IPS DF 6.9 (cell line): ENCODE measurements at regions not wholly inside any gene's neighbourhood (a gene's known extent, or its start where the extent isn't known, plus 50 kb on each side); places are given as distances from the start of the nearest gene placed in this dataset.

Experiments used
- DNase-seq: peaks from one replicate; pipeline ENCODE4 v3.0.0-alpha.2; 2013; ENCODE audit warnings: low read depth, low spot score
- H3K27ac ChIP-seq: one replicate; pipeline ENCODE4 v1.5.1; 2013; ENCODE audit warnings: low read length, control low read depth
- H3K27me3 ChIP-seq: 2 replicates; pipeline ENCODE4 v1.6.1; 2013; ENCODE audit warnings: mild to moderate bottlenecking, low read length; ENCODE audit not compliant: control insufficient read depth, insufficient read depth
- H3K36me3 ChIP-seq: 2 replicates; pipeline ENCODE4 v1.6.1; 2013; ENCODE audit warnings: low read length; ENCODE audit not compliant: control insufficient read depth, insufficient read depth
- H3K4me1 ChIP-seq: 2 replicates; pipeline ENCODE4 v1.6.1; 2013; ENCODE audit warnings: low read length; ENCODE audit not compliant: control insufficient read depth, insufficient read depth
- H3K4me3 ChIP-seq: 2 replicates; pipeline ENCODE4 v1.5.1; 2013; ENCODE audit warnings: mild to moderate bottlenecking, low read length
- H3K9me3 ChIP-seq: 2 replicates; pipeline ENCODE4 v1.6.1; 2013; ENCODE audit warnings: low read length, inconsistent platforms; ENCODE audit not compliant: control insufficient read depth, insufficient read depth
- WGBS: extraction: QIAGEN DNeasy Blood & Tissue Kit; methylation state at CpG from one replicate; pipeline ENCODE4 v1.1.7; 2013; ENCODE audit warnings: mixed read lengths, missing lambda C conversion rate; ENCODE audit not compliant: insufficient read length, insufficient coverage; 5-methylcytosine and 5-hydroxymethylcytosine counted together

GRCh38 chr6:120965814-120966213, 368.5 kb downstream of the TBC1D32 start:
- Histone ChIP-seq H3K9me3 (no peaks in the 10 kb centered on the region), H3K4me3 (no peak overlapping the region), H3K27ac (no peak overlapping the region), H3K4me1 (no peaks in the 10 kb centered on the region), H3K36me3 (no peaks in the 10 kb centered on the region), H3K27me3 (no peaks in the 10 kb centered on the region)
- no peak for DNase-seq
- no CpG with 5 or more reads among the region's 3 CpGs for WGBS

- WGBS, result no CpG with 5 or more reads among the region's 1 CpG
- no peaks in the 10 kb centered on the region for H3K27me3 ChIP-seq
- no peaks in the 10 kb centered on the region for H3K9me3 ChIP-seq
- DNase-seq, result no peak
- no peaks in the 10 kb centered on the region for H3K36me3 ChIP-seq
- H3K27ac ChIP-seq, result no peak overlapping the region
- no peaks in the 10 kb centered on the region for H3K4me1 ChIP-seq
- H3K4me3 ChIP-seq, result no peak overlapping the region
These were observed 373.5 kb downstream of the TBC1D32 start for GRCh38 chr6:120960761-120961160.

GRCh38 chr6:120954111-120954510, 380.2 kb downstream of the TBC1D32 start:
- Histone ChIP-seq H3K36me3 (no peaks in the 10 kb centered on the region), H3K27me3 (no peaks in the 10 kb centered on the region), H3K4me1 (no peaks in the 10 kb centered on the region), H3K27ac (no peak overlapping the region), H3K9me3 (no peaks in the 10 kb centered on the region), H3K4me3 (no peak overlapping the region)
- no CpG with 5 or more reads among the region's 1 CpG for WGBS
- DNase-seq, result no peak

GRCh38 chr6:120951258-120951657, 383.0 kb downstream of the TBC1D32 start:
- no peak overlapping the region for H3K4me3 ChIP-seq
- no CpG with 5 or more reads among the region's 3 CpGs for WGBS
- no peak overlapping the region for H3K27ac ChIP-seq
- no peak for DNase-seq
- no peaks in the 10 kb centered on the region for H3K4me1 ChIP-seq
- no peaks in the 10 kb centered on the region for H3K36me3 ChIP-seq
- no peaks in the 10 kb centered on the region for H3K27me3 ChIP-seq
- H3K9me3 ChIP-seq, result no peaks in the 10 kb centered on the region

- WGBS, result no CpG with 5 or more reads among the region's 1 CpG
- Histone ChIP-seq H3K4me3 (no peak overlapping the region), H3K27me3 (no peaks in the 10 kb centered on the region), H3K9me3 (no peaks in the 10 kb centered on the region), H3K36me3 (no peaks in the 10 kb centered on the region), H3K27ac (no peak overlapping the region), H3K4me1 (no peaks in the 10 kb centered on the region)
- no peak for DNase-seq
These were observed 387.2 kb downstream of the TBC1D32 start for GRCh38 chr6:120947111-120947510.

- no peak for DNase-seq
- H3K4me3 ChIP-seq, result no peak overlapping the region
- WGBS, result no CpG with 5 or more reads among the region's 3 CpGs
- no peak overlapping the region for H3K27ac ChIP-seq
- H3K9me3 ChIP-seq, result no peaks in the 10 kb centered on the region
- no peaks in the 10 kb centered on the region for H3K36me3 ChIP-seq
- no peaks in the 10 kb centered on the region for H3K4me1 ChIP-seq
- no peaks in the 10 kb centered on the region for H3K27me3 ChIP-seq
These were observed 388.2 kb downstream of the TBC1D32 start for GRCh38 chr6:120945905-120946594.

GRCh38 chr6:120938876-120939472, 395.3 kb downstream of the TBC1D32 start:
- no peaks in the 10 kb centered on the region for H3K36me3 ChIP-seq
- H3K9me3 ChIP-seq, result no peaks in the 10 kb centered on the region
- H3K4me3 ChIP-seq, result no peak overlapping the region
- no peaks in the 10 kb centered on the region for H3K27me3 ChIP-seq
- H3K4me1 ChIP-seq, result peaks cover 1% of the 10 kb centered on the region; the same call in 1 of the 2 replicates
- DNase-seq, result no peak
- WGBS, result no CpG with 5 or more reads among the region's 3 CpGs
- no peak overlapping the region for H3K27ac ChIP-seq

- H3K36me3 ChIP-seq, result no peaks in the 10 kb centered on the region
- H3K4me3 ChIP-seq, result no peak overlapping the region
- H3K4me1 ChIP-seq, result peaks cover 1% of the 10 kb centered on the region; the same call in 1 of the 2 replicates
- no CpG with 5 or more reads among the region's 1 CpG for WGBS
- H3K9me3 ChIP-seq, result no peaks in the 10 kb centered on the region
- H3K27ac ChIP-seq, result no peak overlapping the region
- no peaks in the 10 kb centered on the region for H3K27me3 ChIP-seq
- no peak for DNase-seq
These were observed 396.0 kb downstream of the TBC1D32 start for GRCh38 chr6:120938164-120938875.

GRCh38 chr6:120935908-120936307, 398.4 kb downstream of the TBC1D32 start:
- DNase-seq, result no peak

GRCh38 chr6:120935016-120935415, 399.3 kb downstream of the TBC1D32 start:
- no peak for DNase-seq
- no CpG with 5 or more reads among the region's 2 CpGs for WGBS
- no peak overlapping the region for H3K27ac ChIP-seq
- no peaks in the 10 kb centered on the region for H3K9me3 ChIP-seq
- no peaks in the 10 kb centered on the region for H3K27me3 ChIP-seq
- H3K4me1 ChIP-seq, result peaks cover 1% of the 10 kb centered on the region; the same call in 1 of the 2 replicates
- H3K4me3 ChIP-seq, result no peak overlapping the region
- no peaks in the 10 kb centered on the region for H3K36me3 ChIP-seq

More at GRCh38 chr6:120935908-120936307, 398.4 kb downstream of the TBC1D32 start:
- Histone ChIP-seq H3K9me3 (no peaks in the 10 kb centered on the region), H3K27ac (no peak overlapping the region), H3K4me1 (peaks cover 1% of the 10 kb centered on the region; the same call in 1 of the 2 replicates), H3K36me3 (no peaks in the 10 kb centered on the region), H3K4me3 (no peak overlapping the region), H3K27me3 (no peaks in the 10 kb centered on the region)
